Activated T-helper 1 cell treated with anti-CD3 and anti-CD28 coated beads, Interleukin-12 subunit alpha, Interleukin-12 subunit beta, Interleukin-2, Interleukin-4 antibody, amounts not matched to agents 30 ng/mL and 10 ng/mL and 1 ng/mL, durations not matched to agents 14 hours and 24 hours and 36 hours (primary cell): ENCODE measurements at regions not wholly inside any gene's neighbourhood (a gene's known extent, or its start where the extent isn't known, plus 50 kb on each side); places are given as distances from the start of the nearest gene placed in this dataset.
"Not testable (repeated sequence)": the region's sequence is repeated elsewhere in the genome, so short reads cannot be mapped to it uniquely, and the experiment has no call there.

Experiments used
- DNase-seq: peaks from one replicate; pipeline ENCODE4 v3.0.0; 2021; ENCODE audit warnings: low spot score
- H3K27ac Mint-ChIP-seq: one replicate; pipeline ENCODE4 v1.8.0; 2021; ENCODE audit warnings: mild to moderate bottlenecking, mixed read lengths
- H3K27me3 Mint-ChIP-seq: one replicate; pipeline ENCODE4 v1.8.0; 2022; ENCODE audit warnings: mild to moderate bottlenecking, moderate library complexity, mixed read lengths; ENCODE audit not compliant: insufficient read depth
- H3K36me3 Mint-ChIP-seq: one replicate; pipeline ENCODE4 v1.8.0; 2021; ENCODE audit warnings: low read depth, mixed read lengths
- H3K4me1 Mint-ChIP-seq: one replicate; pipeline ENCODE4 v1.8.0; 2021; ENCODE audit warnings: low read depth, mixed read lengths
- H3K4me3 Mint-ChIP-seq: one replicate; pipeline ENCODE4 v1.8.0; 2021; ENCODE audit warnings: mild to moderate bottlenecking, moderate library complexity, mixed read lengths
- H3K9me3 Mint-ChIP-seq: one replicate; pipeline ENCODE4 v1.8.0; 2021; ENCODE audit warnings: mixed read lengths
- intact Hi-C: fragments of 100-400 bp; cut with micrococcal nuclease; formaldehyde crosslinking; loops from one replicate; pipeline ENCODE4 v1.15.1; 2024

DNA sequence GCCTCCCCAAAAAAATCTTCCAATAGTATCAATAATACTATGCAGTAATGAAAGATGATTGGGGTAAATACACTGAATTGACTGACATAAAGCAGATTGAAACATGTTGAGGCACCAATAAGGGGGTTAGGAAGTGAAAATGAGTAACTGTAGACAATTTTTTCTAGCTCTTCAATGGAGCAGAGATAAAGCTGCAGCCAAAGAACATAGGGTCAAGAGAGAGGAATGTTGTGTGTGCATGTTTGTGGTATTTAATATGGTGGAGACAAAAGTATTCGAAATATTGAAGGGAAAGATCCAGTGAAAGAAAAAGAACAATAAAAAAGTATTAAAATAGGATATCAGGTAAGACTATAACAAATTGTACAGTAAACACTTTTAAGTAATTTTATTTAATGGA, 450.0 kb upstream of the CCDC179 start:
- peaks cover 5% of the 10 kb centered on the region for H3K9me3 Mint-ChIP-seq
- H3K4me1 Mint-ChIP-seq, result no peaks in the 10 kb centered on the region
- H3K4me3 Mint-ChIP-seq, result no peak overlapping the region
- no peaks in the 10 kb centered on the region for H3K36me3 Mint-ChIP-seq
- H3K27ac Mint-ChIP-seq, result no peak overlapping the region
- DNase-seq, result no peak
- H3K27me3 Mint-ChIP-seq, result no peaks in the 10 kb centered on the region
- intact Hi-C loops, result no loop called here

DNA sequence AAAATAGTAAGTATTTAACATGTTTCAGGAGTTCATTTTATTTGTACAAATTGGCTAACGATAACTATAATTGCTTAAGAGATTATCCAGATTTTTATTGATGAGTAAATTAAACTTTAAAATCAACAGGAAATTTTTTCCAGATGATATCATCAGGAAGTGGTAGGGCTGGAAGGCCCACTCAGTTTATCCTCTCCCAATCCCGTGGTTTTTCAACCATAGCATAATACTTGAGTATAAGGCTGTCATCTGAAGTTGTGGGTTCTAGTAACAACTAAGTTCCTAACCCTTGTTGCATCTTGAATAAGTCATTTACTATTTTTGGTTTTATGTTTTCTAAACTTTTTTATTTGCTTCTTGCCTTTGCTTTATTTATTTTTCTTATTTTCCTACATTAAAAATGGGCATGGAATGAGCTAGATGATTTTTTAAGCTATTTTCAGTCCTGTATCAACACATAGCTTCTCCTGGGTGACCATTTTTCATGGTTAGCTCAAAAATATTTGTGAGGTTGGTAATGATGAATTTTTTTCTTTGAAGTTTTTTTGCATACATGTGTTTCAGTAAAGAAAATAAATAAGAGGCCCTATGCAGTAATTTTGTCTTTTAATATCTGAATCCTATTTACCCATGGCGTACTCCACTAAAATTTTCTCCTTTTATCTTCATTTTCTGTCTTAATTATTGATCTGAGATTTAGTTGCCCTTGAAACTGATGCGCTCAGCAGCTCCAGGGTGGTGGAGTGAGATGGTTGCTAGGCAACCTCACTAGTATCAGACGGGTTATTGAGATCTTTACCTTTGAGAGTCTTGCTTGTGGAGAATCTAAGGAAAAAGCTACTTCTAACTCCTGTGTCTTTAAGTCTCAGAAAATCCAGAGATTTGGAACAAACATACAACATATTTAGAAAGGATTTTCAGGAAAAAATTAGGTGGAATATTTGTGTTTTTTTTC, 452.0 kb upstream of the CCDC179 start:
- Mint-ChIP-seq H3K4me3 (no peak overlapping the region), H3K4me1 (no peaks in the 10 kb centered on the region), H3K9me3 (peaks cover 4% of the 10 kb centered on the region), H3K27ac (no peak overlapping the region), H3K27me3 (no peaks in the 10 kb centered on the region), H3K36me3 (no peaks in the 10 kb centered on the region)
- no peak for DNase-seq
- intact Hi-C loops, result no loop called here

DNA sequence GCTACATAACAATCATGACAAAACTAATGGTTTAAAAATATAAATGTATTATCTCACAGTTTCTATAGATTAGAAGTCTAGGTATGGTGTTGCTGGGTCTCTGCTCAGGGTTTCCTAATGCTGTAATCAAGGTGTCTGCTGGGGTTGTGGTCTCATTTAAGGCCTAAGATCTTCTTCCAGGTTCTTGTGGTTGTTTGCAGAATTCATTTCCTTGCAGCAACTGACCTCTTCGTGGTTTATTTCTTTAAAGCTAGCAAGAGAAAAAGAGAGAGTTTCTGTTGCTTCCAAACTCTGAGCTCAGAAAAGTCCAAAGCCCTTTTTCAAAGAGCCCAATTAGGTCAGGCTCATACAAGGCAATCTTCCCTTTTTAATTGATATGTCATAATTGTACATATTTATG, 452.7 kb upstream of the CCDC179 start:
- intact Hi-C loops, result no loop called here
- no peaks in the 10 kb centered on the region for H3K27me3 Mint-ChIP-seq
- no peak overlapping the region for H3K27ac Mint-ChIP-seq
- H3K9me3 Mint-ChIP-seq, result peaks cover 4% of the 10 kb centered on the region
- DNase-seq, result no peak
- no peak overlapping the region for H3K4me3 Mint-ChIP-seq
- H3K4me1 Mint-ChIP-seq, result no peaks in the 10 kb centered on the region
- H3K36me3 Mint-ChIP-seq, result no peaks in the 10 kb centered on the region

DNA sequence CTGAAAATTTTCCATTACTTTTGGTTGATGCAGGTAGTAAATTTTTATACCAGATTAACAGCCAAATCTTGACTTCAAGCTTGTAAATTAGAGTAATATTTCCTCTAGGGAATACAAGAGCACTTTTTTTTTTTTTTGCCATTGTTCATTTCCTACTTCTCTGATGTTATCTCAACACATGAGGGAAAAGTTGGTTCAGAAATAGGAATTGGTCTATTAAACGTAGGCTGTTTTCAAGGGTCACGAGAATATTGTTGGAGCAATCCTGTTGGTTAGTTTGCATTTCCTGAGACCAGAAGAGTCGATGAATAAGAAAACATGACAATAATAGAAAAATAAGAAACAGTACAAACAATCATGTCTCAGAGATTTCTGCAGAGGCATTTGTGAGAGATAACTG, 453.9 kb upstream of the CCDC179 start:
- Mint-ChIP-seq H3K9me3 (peaks cover 4% of the 10 kb centered on the region), H3K4me1 (no peaks in the 10 kb centered on the region), H3K4me3 (no peak overlapping the region), H3K27me3 (no peaks in the 10 kb centered on the region), H3K36me3 (no peaks in the 10 kb centered on the region), H3K27ac (no peak overlapping the region)
- no peak for DNase-seq
- intact Hi-C loops, result no loop called here

DNA sequence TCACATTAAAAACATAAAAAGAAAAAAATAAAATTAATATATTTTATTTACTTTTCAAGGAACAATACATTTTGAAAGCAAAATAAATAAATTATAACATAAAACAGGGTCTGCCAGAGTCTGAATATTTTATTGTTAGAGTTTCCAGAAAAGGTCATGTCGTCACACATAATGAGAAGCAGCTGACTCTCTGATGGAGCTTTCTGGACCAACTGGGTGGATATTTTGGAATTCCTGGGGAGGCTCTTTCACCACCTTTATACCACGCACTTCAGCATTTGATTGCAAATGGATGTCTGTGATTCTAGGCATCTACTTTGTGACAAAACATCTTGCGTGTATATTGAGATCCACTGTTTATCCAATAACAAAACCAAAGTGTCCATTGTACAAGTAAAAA, 455.0 kb upstream of the CCDC179 start:
- Mint-ChIP-seq H3K4me3 (no peak overlapping the region), H3K27me3 (no peaks in the 10 kb centered on the region), H3K4me1 (no peaks in the 10 kb centered on the region), H3K9me3 (peaks cover 4% of the 10 kb centered on the region), H3K27ac (no peak overlapping the region), H3K36me3 (no peaks in the 10 kb centered on the region)
- DNase-seq, result no peak
- intact Hi-C loops, result no loop called here

DNA sequence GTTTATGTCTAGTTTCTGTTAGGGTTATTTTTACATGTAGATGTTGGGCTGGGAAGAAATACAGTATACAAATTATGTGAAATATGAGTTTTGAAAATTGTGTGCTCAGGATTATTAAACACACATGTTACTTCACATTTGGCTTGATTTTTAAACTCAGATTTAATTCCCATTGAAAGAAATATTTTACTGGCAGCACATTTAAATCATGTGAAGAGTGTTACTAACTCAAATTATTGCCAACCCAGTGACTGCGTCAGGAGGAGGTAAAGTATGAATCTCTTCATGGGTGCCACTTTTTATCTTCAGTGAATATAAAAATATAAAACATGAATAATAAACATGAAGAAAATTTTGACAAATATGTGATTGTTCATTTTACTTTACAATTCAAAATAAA, 457.5 kb upstream of the CCDC179 start:
- Mint-ChIP-seq H3K27ac (no peak overlapping the region), H3K36me3 (no peaks in the 10 kb centered on the region), H3K4me3 (no peak overlapping the region), H3K4me1 (no peaks in the 10 kb centered on the region), H3K9me3 (peaks cover 17% of the 10 kb centered on the region), H3K27me3 (no peaks in the 10 kb centered on the region)
- no peak for DNase-seq
- intact Hi-C loops, result no loop called here

DNA sequence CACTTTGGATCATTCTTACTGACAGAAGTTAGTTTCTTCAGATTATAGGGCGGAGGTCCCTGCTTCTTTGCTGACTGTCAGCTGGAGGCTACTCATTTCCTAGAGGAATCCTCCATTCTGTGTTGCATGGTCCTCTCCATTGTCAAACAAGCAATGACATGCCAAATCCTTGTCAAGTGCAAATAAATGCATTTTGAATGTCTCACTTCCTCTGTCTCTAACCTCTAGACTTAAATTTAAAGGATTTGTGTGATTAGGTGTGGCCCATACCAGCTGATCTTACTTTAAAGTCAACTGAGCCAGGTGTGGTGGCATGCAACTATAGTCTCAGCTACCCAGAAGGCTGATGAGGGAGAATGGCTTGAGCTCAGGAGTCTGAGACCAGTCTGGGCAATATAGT, 458.4 kb upstream of the CCDC179 start:
- intact Hi-C loops, result no loop called here
- no peaks in the 10 kb centered on the region for H3K27me3 Mint-ChIP-seq
- H3K9me3 Mint-ChIP-seq, result peaks cover 20% of the 10 kb centered on the region
- no peak for DNase-seq
- H3K27ac Mint-ChIP-seq, result no peak overlapping the region
- H3K4me3 Mint-ChIP-seq, result no peak overlapping the region
- H3K4me1 Mint-ChIP-seq, result no peaks in the 10 kb centered on the region
- H3K36me3 Mint-ChIP-seq, result no peaks in the 10 kb centered on the region

DNA sequence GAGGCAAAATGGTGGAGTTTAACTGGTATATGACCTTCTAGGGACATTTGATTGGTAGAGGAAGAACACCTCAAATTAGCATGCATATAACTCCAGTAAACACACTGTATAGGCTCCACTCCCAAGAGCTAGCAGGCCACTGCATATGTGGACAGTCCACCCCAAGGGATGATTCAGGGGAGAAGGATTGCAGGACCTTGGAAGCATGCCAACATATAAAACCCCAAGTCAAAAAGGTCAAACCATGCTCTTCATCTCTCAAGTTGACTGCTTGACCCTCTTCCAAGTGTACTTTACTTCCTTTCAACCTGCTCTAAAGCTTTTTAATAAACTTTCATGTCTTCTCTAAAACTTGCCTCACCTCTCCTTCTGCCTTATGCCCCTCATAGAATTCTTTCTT, 459.9 kb upstream of the CCDC179 start:
- Mint-ChIP-seq H3K4me3 (no peak overlapping the region), H3K27me3 (no peaks in the 10 kb centered on the region), H3K27ac (no peak overlapping the region), H3K36me3 (no peaks in the 10 kb centered on the region), H3K9me3 (peaks cover 22% of the 10 kb centered on the region), H3K4me1 (no peaks in the 10 kb centered on the region)
- no peak for DNase-seq
- intact Hi-C loops, result no loop called here

DNA sequence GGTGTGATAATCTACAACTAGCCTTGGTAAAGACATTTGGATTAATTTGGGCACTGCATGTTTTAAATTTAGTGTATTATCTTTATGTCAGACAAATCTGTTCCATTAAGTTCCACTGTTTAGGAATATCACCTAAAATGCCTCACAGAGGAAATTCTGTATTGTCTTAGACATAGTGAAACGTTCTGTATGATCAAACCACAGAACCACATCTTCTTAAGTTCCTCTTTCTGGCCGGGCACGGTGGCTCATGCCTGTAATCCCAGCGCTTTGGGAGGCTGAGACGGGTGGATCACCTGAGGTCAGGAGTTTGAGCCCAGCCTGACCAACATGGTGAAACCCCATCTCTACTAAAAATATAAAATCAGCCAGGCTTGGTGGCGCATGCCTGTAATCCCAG, 475.3 kb upstream of the CCDC179 start:
- H3K27ac Mint-ChIP-seq, DNase-seq, H3K27me3 Mint-ChIP-seq, H3K9me3 Mint-ChIP-seq, intact Hi-C loops, H3K4me1 Mint-ChIP-seq, H3K4me3 Mint-ChIP-seq, H3K36me3 Mint-ChIP-seq: not testable (repeated sequence)

DNA sequence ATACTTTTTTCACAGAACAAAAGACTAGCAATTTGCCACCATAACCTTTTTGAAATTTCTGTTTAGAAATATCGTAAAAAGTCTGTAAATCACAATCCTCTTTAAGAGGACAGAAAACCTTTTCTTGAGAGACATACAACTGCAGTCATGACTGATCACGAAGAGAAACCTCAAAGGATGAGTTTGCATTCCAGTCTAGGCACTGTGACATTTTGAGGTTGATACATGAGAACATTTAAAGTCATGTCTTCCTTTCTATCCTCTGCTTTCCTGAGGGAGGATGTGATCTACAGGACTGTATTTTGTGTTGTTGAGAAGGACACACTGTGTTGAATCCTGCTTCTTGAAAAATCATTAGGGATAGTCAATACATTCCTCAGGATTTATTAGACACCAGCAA, 476.7 kb upstream of the CCDC179 start:
- Mint-ChIP-seq H3K27ac (no peak overlapping the region), H3K9me3 (no peaks in the 10 kb centered on the region), H3K36me3 (no peaks in the 10 kb centered on the region), H3K4me1 (no peaks in the 10 kb centered on the region), H3K27me3 (no peaks in the 10 kb centered on the region), H3K4me3 (no peak overlapping the region)
- no peak for DNase-seq
- intact Hi-C loops, result no loop called here

DNA sequence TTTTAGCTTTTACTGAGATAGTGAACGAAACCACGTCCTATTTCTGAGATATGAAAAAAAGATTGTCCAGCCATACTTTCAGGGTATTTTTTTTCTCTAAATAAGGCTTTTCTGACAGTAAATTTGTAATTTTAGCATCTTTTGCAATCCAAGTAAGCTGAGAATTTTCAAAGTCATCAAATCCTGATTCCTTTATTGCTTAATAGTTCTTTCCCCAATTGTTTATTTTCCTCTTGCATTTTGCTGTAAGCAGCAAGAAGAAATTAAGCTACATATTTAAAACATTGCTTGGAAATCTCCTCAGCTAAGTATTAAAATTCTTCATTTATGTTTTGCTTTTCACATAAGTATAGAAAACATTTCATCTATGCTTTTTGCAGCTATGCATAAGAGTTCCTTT, 493.3 kb upstream of the CCDC179 start:
- Mint-ChIP-seq H3K4me3 (no peak overlapping the region), H3K27ac (no peak overlapping the region), H3K4me1 (no peaks in the 10 kb centered on the region), H3K27me3 (no peaks in the 10 kb centered on the region), H3K36me3 (no peaks in the 10 kb centered on the region), H3K9me3 (no peaks in the 10 kb centered on the region)
- intact Hi-C loops, result no loop called here
- DNase-seq, result no peak

DNA sequence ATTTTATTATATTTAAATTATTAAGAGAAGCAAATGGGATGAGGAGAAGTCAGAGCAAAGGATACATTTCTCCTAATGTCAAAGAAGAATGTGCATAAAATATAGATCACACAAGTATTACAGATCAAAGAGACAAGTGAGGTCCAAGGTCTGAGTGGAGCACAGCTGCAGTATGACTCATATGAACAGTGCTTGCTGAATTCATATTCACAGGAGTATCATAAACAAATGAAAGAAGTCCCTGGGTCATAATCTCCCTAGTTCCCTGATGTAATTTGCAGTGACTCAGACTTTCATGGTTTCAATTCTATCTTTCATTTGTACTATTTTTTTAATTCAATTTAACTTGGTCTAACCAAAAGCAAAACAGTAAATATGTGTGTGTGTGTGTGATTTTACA, 499.0 kb upstream of the CCDC179 start:
- no peaks in the 10 kb centered on the region for H3K4me1 Mint-ChIP-seq
- H3K9me3 Mint-ChIP-seq, result no peaks in the 10 kb centered on the region
- H3K27ac Mint-ChIP-seq, result no peak overlapping the region
- no peaks in the 10 kb centered on the region for H3K27me3 Mint-ChIP-seq
- no peak overlapping the region for H3K4me3 Mint-ChIP-seq
- no peaks in the 10 kb centered on the region for H3K36me3 Mint-ChIP-seq
- no peak for DNase-seq
- intact Hi-C loops, result no loop called here

DNA sequence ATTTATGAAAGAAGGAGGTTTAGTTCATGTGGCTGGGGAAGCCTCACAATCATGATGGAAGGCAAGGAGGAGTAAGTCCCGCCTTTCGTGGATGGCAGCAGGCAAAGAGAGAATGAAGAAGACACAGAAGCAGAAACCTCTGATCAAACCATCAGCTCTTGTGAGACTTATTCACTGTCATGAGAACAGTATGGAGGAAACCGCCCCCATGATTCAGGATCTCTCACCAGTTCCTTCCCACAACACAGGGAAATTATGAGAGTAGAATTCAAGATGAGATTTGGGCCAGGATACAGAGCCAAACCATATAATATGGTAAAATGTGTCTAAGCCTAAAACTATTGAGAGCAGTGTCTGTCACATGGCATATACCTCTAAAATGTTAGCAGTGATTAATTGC, 503.8 kb upstream of the CCDC179 start:
- Mint-ChIP-seq H3K4me3 (no peak overlapping the region), H3K4me1 (no peaks in the 10 kb centered on the region), H3K9me3 (peaks cover 6% of the 10 kb centered on the region), H3K27me3 (no peaks in the 10 kb centered on the region), H3K36me3 (no peaks in the 10 kb centered on the region), H3K27ac (no peak overlapping the region)
- intact Hi-C loops, result no loop called here
- no peak for DNase-seq
